GM23338 (cell line): ENCODE measurements at regions not wholly inside any gene's neighbourhood (a gene's known extent, or its start where the extent isn't known, plus 50 kb on each side); places are given as distances from the start of the nearest gene placed in this dataset.

Experiments used
- ATAC-seq: fragments of 200-7000 bp; cut with Tn5 transposase; 3 replicates; pipeline ENCODE4 v1.9.1; 2020
- DNase-seq: peaks from one replicate; pipeline ENCODE4 v3.0.0-alpha.2; 2015; ENCODE audit warnings: low spot score
- H2AFZ ChIP-seq: fragments of 200-600 bp; sonication (generic); 2 replicates; pipeline ENCODE4 v1.8.0; 2016; ENCODE audit warnings: antibody characterized with exemption, mild to moderate bottlenecking, moderate library complexity
- H3F3A ChIP-seq: fragments of 200-600 bp; sonication (generic); replicated peaks from 2 replicates; pipeline ENCODE4 v1.8.0; 2017; ENCODE audit warnings: antibody characterized with exemption, mixed run types, low read depth
- H3K27ac ChIP-seq: fragments of 200-600 bp; sonication (generic); 2 replicates; pipeline ENCODE4 v1.6.1; 2016; ENCODE audit warnings: low read depth
- H3K27me3 ChIP-seq: fragments of 200-600 bp; sonication (generic); 2 replicates; pipeline ENCODE4 v1.8.0; 2016; ENCODE audit warnings: mild to moderate bottlenecking, mixed run types, moderate library complexity; ENCODE audit not compliant: insufficient read depth
- H3K36me3 ChIP-seq: fragments of 200-600 bp; sonication (generic); 2 replicates; pipeline ENCODE4 v1.8.0; 2016; ENCODE audit warnings: mild to moderate bottlenecking; ENCODE audit not compliant: insufficient read depth
- H3K4me1 ChIP-seq: fragments of 200-600 bp; sonication (generic); 2 replicates; pipeline ENCODE4 v1.8.0; 2016; ENCODE audit warnings: mild to moderate bottlenecking, moderate library complexity; ENCODE audit not compliant: insufficient read depth
- H3K4me2 ChIP-seq: fragments of 200-600 bp; sonication (generic); 2 replicates; pipeline ENCODE4 v1.7.1; 2017; ENCODE audit warnings: mixed run types
- H3K4me3 ChIP-seq: fragments of 200-600 bp; sonication (generic); 2 replicates; pipeline ENCODE4 v1.6.1; 2016; ENCODE audit warnings: mixed run types
- H3K79me2 ChIP-seq: fragments of 200-600 bp; sonication (generic); replicated peaks from 2 replicates; pipeline ENCODE4 v1.8.0; 2017; ENCODE audit warnings: mild to moderate bottlenecking; ENCODE audit not compliant: insufficient read depth
- H3K9me2 ChIP-seq: fragments of 200-600 bp; sonication (generic); 2 replicates; pipeline ENCODE4 v1.8.0; 2017; ENCODE audit not compliant: insufficient read depth
- H4K20me1 ChIP-seq: fragments of 200-600 bp; sonication (generic); replicated peaks from 2 replicates; pipeline ENCODE4 v1.8.0; 2017; ENCODE audit warnings: mild to moderate bottlenecking; ENCODE audit not compliant: insufficient read depth
- H3K27ac Mint-ChIP-seq: 2 replicates; pipeline ENCODE4 v1.8.0; 2020; ENCODE audit warnings: inconsistent platforms, mild to moderate bottlenecking, moderate library complexity, mixed read lengths
- H3K27me3 Mint-ChIP-seq: 3 replicates; pipeline ENCODE4 v1.8.0; 2022; ENCODE audit warnings: low read depth, mild to moderate bottlenecking, moderate library complexity, mixed read lengths, inconsistent platforms; ENCODE audit not compliant: insufficient read depth, poor library complexity
- H3K36me3 Mint-ChIP-seq: 3 replicates; pipeline ENCODE4 v1.8.0; 2021; ENCODE audit warnings: low read depth, mild to moderate bottlenecking, inconsistent platforms, moderate library complexity, mixed read lengths
- H3K4me1 Mint-ChIP-seq: 3 replicates; pipeline ENCODE4 v1.8.0; 2020; ENCODE audit warnings: mild to moderate bottlenecking, inconsistent platforms, mixed read lengths
- H3K4me3 Mint-ChIP-seq: 3 replicates; pipeline ENCODE4 v1.8.0; 2021; ENCODE audit warnings: moderate library complexity, mild to moderate bottlenecking, inconsistent platforms, mixed read lengths
- H3K9me3 Mint-ChIP-seq: 3 replicates; pipeline ENCODE4 v1.8.0; 2020; ENCODE audit warnings: moderate library complexity, mild to moderate bottlenecking, inconsistent platforms, mixed read lengths
- CREB1 ChIP-seq: fragments of 250-450 bp; sonication (Bioruptor Pico); IDR thresholded peaks from 2 replicates; pipeline ENCODE4 v1.5.0; 2020; ENCODE audit warnings: low read depth, mild to moderate bottlenecking, moderate library complexity
- CTCF ChIP-seq, 2 experiments: fragments of 200-600 bp in 1 of 2; sonication (generic) in 1 of 2; conservative IDR thresholded peaks; 2 replicates each; pipeline versions ENCODE4 v1.5.1 to v1.6.1; 2016 to 2017; ENCODE audit warnings: antibody characterized with exemption in 2 of 2, low read depth in 2 of 2, mild to moderate bottlenecking in 2 of 2, moderate library complexity in 1 of 2
- ETS1 ChIP-seq: IDR thresholded peaks from 2 replicates; pipeline ENCODE4 v1.6.1; 2016; ENCODE audit warnings: antibody characterized with exemption
- EZH2 ChIP-seq: fragments of 200-600 bp; sonication (generic); IDR thresholded peaks from one replicate; pipeline ENCODE4 v1.8.0; 2017; ENCODE audit warnings: antibody characterized with exemption, mild to moderate bottlenecking, low read depth; ENCODE audit not compliant: unreplicated experiment
- EZH2phosphoT487 ChIP-seq: fragments of 200-600 bp; sonication (generic); IDR thresholded peaks from one replicate; pipeline ENCODE4 v1.8.1; 2018; ENCODE audit warnings: antibody characterized with exemption; ENCODE audit not compliant: unreplicated experiment
- JUNB ChIP-seq: IDR thresholded peaks from one replicate; pipeline ENCODE4 v1.6.1; 2016; ENCODE audit warnings: antibody characterized with exemption; ENCODE audit not compliant: unreplicated experiment
- NANOG ChIP-seq: IDR thresholded peaks from 2 replicates; pipeline ENCODE4 v1.6.1; 2016; ENCODE audit warnings: antibody characterized with exemption, borderline replicate concordance
- POLR2AphosphoS5 ChIP-seq: IDR thresholded peaks from 2 replicates; pipeline ENCODE4 v1.6.1; 2016; ENCODE audit warnings: antibody characterized with exemption, low read depth
- REST ChIP-seq: IDR thresholded peaks from one replicate; pipeline ENCODE4 v1.6.1; 2018; ENCODE audit warnings: antibody characterized with exemption; ENCODE audit not compliant: unreplicated experiment
- STAT1 ChIP-seq: IDR thresholded peaks from one replicate; pipeline ENCODE4 v1.6.1; 2016; ENCODE audit warnings: antibody characterized with exemption; ENCODE audit not compliant: unreplicated experiment
- ZNF462 ChIP-seq: fragments of 250-450 bp; sonication (Bioruptor Pico); IDR thresholded peaks from 2 replicates; pipeline ENCODE4 v1.5.0; 2020; ENCODE audit warnings: mild to moderate bottlenecking, moderate library complexity

GRCh38 chr6:22751223-22751622 is 181.9 kb downstream of the HDGFL1 start:
- TF ChIP-seq CTCF (conservative IDR thresholded peaks at IDR 0.05; ENCODE audit: low read depth in 2 of 2) (no peak), EZH2phosphoT487 (no peak), NANOG (no peak), POLR2AphosphoS5 (no peak), CREB1 (no peak), ETS1 (no peak), ZNF462 (CRISPR knock-in tag) (no peak), EZH2 (no peak), STAT1 (no peak), JUNB (no peak), REST (no peak)
- Histone ChIP-seq H4K20me1 (no peaks in the 10 kb centered on the region), H3K36me3 (no peaks in the 10 kb centered on the region), H3K4me1 (no peaks in the 10 kb centered on the region), H2AFZ (no peak overlapping the region), H3K4me3 (no peak overlapping the region), H3K27me3 (no peaks in the 10 kb centered on the region), H3F3A (no peaks in the 10 kb centered on the region), H3K27ac (no peak overlapping the region), H3K9me2 (peaks cover 7% of the 10 kb centered on the region; the same call in 1 of the 2 replicates), H3K79me2 (no peaks in the 10 kb centered on the region), H3K4me2 (no peak overlapping the region)
- H3K27me3 Mint-ChIP-seq = peaks cover 1% of the 10 kb centered on the region
- peaks cover 6% of the 10 kb centered on the region; the same call in 2 of the 3 replicates for H3K4me1 Mint-ChIP-seq
- DNase-seq (no peak), ATAC-seq (no peak)
- no peaks in the 10 kb centered on the region for H3K36me3 Mint-ChIP-seq
- H3K9me3 Mint-ChIP-seq = no peaks in the 10 kb centered on the region
- H3K27ac Mint-ChIP-seq = no peak overlapping the region
- H3K4me3 Mint-ChIP-seq = no peak overlapping the region
